ENCODE measurements at regions not wholly inside any gene's neighbourhood (a gene's known extent, or its start where the extent isn't known, plus 50 kb on each side); places are given as distances from the start of the nearest gene placed in this dataset.
A peak's percentile ranks its signal among the peaks of the same experiment; 100 is the strongest.
"Not testable (repeated sequence)": the region's sequence is repeated elsewhere in the genome, so short reads cannot be mapped to it uniquely, and the experiment has no call there.

DNA sequence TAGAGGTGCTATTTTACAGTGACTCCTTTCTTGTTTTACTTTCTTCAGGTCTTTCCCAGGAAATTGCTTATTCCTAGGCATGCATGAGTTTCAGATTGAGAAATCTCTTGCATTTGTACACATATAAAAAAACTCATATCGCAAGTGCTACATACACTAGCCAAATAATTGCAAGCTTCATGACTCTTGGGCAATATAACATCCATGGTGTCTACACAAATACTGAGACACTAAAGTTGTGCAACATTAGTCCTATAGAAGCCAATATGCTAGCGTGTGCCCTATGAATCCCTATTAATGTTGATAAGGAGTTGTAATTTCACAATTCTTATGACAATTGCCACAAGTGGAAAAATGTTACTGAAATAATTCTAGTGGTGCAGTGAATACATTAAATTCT lies 591.0 kb downstream of the ADGRL2 start:
- no peak for DNase-seq

DNA sequence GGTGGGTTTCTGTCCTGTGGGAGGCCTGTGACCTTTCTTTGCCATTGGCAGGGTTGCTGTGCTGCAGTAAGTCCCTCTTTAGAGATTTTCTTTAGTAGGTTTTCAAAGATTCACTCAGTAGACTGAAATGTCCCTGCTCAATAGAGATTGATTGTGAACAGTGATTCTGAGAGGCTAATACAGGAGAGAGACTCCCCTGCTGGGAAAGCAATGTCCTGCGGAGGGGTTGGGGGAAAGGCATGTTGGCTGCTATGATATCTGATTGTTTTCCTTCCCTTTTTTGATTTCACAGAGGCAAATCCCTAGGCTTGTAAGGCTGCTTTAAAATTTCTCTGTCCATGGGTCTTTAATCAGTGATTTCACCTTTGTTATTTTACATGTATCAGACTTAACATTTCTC lies 589.9 kb downstream of the ADGRL2 start:
- no peak for DNase-seq

GRCh38 chr1:82388679-82389078 lies 587.9 kb downstream of the ADGRL2 start:
- DNase-seq, result peak; percentile 79

GRCh38 chr1:82387012-82387366 lies 586.3 kb downstream of the ADGRL2 start:
- no peak for DNase-seq

DNA sequence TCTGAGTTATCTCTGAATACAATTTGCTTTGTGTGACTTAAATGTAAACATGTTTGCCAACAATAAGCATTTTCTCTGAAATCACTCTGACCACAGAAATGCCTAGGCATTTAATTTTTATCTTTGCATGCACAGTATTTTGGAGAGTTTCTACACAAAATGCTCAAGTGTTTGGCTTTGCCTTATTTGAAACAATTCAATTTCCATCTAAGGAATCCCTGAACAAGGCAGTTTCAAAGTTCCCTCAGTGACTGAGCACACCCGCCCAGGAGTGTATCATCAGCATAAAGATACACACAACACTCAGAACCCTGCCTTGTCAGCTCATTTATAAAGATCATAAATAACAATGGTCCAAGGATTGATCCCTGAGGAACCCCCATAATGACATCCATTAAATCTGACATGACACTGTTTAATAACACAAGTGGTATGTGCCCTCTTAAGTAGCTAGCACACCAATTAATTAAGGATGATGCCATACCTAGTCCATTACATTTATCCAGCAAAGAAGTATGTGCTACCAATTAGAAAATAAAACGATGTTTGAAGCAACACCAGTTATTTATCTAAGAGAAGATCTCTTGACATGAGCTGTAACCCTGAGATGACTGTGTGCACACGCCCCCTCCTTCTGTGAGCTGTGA lies 585.8 kb downstream of the ADGRL2 start:
- no peak for DNase-seq

- no peak for DNase-seq
Measured at GRCh38 chr1:82384776-82385175, 584.0 kb downstream of the ADGRL2 start.

- DNase-seq, result no peak
Measured at GRCh38 chr1:82377201-82377884, 576.6 kb downstream of the ADGRL2 start.

GRCh38 chr1:82373710-82374109 lies 573.0 kb downstream of the ADGRL2 start:
- no peak for DNase-seq

GRCh38 chr1:82371844-82372498 lies 571.2 kb downstream of the ADGRL2 start:
- DNase-seq, result no peak

DNA sequence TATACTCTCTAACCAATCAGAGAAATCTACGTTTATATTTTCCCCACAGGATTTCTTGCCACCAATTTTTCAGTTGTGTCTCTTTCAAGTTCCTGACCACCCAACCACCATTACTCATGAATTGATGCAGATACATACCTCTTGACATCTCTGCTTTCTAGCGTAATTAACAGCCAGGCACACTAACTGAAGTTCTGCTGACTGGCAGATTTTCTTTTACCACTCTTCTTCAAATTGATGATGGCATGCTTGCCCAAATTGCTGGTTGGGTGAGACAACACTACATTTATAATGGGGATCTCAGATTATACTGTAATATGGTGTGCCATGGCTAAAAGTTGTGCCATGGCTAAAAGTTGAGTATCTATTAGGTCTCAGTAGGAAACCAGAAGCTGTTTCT lies 566.7 kb downstream of the ADGRL2 start:
- DNase-seq, result no peak

- no peak for DNase-seq
Measured at GRCh38 chr1:82366689-82367088, 566.0 kb downstream of the ADGRL2 start.

DNA sequence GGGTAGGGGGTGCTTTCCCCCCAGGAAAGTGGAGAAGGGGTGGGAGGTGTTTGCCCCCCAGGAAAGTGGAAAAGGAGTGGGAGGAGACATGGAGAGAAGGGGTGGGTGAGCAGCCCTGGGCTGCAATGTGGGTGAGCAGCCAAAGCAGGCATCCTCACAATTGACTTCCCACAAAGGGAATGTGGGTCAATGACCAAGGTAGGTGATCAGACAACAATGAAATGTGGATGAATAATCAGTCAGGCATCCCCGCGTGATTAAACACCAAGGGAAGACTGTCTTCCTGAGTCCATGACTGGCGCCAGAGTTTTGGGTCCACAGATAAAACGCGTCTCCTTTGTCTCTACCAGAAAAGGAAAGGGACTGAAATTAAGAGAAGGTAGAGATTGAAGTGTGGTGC lies 558.8 kb downstream of the ADGRL2 start:
- DNase-seq, result not testable (repeated sequence)

DNA sequence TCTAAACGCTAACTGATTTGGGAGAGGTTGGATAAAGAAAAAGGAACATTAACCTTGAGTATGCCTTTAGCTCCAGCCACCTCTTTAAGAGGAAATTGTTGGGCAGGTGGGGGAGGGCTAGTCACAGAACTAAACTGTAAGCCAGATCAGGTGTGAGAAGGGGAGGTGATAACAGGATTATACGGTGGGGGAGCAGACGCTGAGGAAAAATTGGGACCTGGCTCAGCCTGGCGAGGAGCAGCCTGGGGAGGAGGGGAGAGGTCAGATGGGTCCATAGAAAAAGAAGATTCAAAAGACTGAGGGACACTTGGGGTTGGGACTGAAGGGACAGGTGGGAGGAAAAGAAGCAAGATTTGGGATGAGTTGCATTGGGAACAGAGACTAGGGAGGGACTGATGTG lies 558.0 kb downstream of the ADGRL2 start:
- not testable (repeated sequence) for DNase-seq

DNA sequence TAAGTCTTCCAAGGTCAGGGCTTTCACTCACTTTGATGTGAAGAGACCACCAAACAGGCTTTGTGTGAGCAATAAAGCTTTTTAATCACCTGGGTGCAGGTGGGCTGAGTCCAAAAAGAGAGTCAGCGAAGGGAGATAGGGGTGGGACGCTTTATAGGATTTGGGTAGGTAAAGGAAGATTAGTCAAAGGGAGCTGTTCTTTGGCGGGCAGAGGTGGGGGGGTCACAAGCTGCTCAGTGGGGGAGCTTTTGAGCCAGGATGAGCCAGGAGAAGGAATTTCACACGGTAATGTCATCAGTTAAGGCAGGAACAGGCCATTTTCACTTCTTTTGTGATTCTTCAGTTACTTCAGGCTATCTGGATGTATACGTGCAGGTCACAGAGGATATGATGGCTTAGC lies 553.8 kb downstream of the ADGRL2 start:
- not testable (repeated sequence) for DNase-seq

DNA sequence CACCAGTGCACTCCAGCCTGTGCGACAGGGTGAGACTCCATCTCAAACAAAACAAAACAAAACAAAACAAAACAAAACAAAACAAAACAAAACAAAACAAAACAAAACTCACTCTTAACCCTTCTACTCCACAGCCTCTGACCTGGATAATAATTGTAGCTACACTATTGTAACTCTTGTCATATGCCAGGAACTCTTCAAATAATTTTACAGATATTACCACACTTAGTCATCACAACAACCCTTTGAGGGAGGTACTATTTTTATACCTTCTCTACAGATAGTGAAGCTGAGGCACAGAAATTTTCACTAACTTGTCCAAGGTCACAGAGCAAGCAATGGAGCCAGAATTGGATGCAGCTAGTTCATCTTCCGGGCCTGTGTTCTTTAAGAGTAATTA lies 547.8 kb downstream of the ADGRL2 start:
- DNase-seq, result no peak

DNA sequence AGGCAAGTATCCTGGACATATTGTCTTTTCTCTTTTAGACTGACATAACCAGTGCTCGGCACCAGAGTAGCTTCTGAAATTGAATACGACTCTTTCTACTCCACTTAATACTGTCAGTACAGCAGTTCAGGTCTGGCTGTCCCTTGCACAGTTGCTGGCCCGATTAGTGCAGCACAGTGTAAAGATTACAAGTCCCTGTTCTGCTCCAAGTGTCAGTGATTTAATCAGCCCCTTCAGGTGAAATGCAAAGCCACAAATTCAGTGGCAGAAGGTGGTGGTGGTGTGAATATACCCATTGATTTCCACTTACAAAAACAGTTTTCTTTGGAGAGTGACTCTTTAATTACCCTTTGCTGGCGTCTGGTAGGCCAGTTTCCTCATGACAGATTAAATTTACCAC lies 545.4 kb downstream of the ADGRL2 start:
- peak; percentile 82 for DNase-seq

- no peak for DNase-seq
Measured at GRCh38 chr1:82343381-82343780, 542.6 kb downstream of the ADGRL2 start.

- DNase-seq, result no peak
Measured at GRCh38 chr1:82337635-82338034, 536.9 kb downstream of the ADGRL2 start.

GRCh38 chr1:82330330-82330729 lies 529.6 kb downstream of the ADGRL2 start:
- no peak for DNase-seq

DNA sequence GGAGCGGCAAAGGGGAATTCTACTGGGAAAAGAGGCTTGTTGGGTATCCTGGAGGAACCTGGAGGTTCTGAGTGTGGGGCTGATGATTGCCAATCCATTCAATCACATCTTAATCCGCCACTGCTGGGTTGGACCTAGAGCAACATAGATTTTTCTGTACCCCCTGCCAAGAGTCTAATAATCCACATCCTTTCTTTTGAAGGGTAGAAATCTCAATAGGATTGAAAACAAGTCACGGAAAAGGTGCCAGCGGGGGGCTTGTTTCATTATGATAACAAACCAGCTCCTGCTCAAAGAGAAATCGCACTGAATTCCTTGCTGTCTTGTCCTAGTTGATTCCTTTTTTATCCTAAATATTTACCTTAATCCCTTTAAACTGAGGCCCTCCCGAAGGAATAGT lies 528.5 kb downstream of the ADGRL2 start:
- DNase-seq, result no peak

DNA sequence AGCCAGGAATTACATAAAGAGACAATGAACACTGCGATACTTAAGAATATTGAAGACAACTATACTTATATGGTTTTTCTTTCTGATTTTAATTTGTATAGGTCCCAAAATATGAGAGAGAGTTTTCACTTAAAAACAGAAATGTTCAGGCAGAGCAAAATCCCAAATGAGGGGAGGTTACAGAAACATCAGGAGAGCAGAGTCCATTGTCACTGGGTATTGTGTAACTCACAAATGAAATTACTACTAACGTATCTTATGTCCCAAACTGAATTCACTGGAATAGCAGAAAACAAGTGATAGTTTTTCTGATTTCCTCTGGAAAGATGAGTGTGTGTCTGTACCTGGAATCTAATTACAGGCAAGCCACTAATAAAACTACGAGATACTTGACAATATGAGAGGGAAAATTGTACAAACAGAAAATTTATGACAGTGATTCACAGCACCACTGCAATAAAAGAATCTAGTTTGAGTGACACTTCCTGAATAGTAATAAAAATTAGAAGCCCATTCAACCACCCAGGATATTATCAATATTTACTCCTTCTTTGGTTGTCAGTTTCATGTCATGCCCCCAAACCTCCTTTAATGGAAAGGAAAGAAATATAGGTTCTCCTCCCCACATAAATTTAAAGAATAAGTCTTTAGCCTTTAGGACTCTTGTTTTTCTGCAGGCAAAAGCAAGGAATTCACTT lies 522.6 kb downstream of the ADGRL2 start:
- peak; percentile 41 for DNase-seq

DNA sequence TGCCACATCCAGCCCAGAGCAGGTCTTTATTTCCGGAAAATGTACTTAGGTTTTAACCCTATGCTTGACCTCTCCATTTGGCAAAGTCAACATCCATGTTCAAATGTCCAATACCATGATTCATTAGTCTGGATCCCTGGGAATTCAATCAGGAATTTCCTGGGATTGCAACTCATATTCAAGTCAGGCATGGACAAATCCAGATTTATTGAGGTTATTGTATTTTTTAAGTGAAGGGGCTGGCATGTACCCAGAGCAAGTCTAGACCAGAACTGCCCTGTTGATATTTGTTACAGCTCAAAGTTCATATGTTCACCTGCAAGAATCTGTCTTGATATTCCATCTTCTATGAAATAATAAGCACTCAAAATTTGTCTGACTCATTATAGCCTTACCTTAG lies 521.1 kb downstream of the ADGRL2 start:
- no peak for DNase-seq

GRCh38 chr1:82319546-82319945 lies 518.8 kb downstream of the ADGRL2 start:
- DNase-seq, result no peak

- DNase-seq, result no peak
Measured at GRCh38 chr1:82318921-82319320, 518.2 kb downstream of the ADGRL2 start.

Data from NCI-H2171 treated with DMSO at 0.1 percent for 48 hours (cell line).